ENCODE measurements at regions not wholly inside any gene's neighbourhood (a gene's known extent, or its start where the extent isn't known, plus 50 kb on each side); places are given as distances from the start of the nearest gene placed in this dataset.

DNA sequence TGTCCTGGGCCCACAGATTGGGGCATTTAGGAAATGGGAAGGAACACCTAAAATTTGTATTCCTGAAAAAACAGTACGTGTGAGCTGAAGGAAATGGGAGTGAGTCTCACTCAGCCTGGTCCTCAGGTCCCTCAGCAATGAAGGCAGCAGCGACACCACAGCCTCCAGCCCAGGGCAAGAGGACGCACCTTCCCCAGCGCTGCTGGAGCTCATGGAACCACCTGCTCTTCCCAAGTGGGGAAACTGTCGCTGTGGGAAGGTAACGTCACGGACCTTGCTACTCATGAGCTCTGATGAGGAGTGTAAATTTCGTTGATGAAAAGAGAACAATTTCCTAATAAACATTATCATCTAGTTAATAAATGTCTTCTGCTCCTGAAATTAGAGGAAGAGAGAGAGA is 323.6 kb downstream of the EIPR1 start:
- Mint-ChIP-seq H3K27ac (no peak overlapping the region), H3K9me3 (peaks cover 7% of the 10 kb centered on the region), H3K4me3 (no peak overlapping the region), H3K4me1 (ENCODE audit: unreplicated experiment) (no peaks in the 10 kb centered on the region), H3K36me3 (peaks cover 4% of the 10 kb centered on the region), H3K27me3 (peaks cover 10% of the 10 kb centered on the region)
- DNase-seq (ENCODE audit: extremely low spot score, unreplicated experiment): no peak
- TF ChIP-seq, protein P1, sequence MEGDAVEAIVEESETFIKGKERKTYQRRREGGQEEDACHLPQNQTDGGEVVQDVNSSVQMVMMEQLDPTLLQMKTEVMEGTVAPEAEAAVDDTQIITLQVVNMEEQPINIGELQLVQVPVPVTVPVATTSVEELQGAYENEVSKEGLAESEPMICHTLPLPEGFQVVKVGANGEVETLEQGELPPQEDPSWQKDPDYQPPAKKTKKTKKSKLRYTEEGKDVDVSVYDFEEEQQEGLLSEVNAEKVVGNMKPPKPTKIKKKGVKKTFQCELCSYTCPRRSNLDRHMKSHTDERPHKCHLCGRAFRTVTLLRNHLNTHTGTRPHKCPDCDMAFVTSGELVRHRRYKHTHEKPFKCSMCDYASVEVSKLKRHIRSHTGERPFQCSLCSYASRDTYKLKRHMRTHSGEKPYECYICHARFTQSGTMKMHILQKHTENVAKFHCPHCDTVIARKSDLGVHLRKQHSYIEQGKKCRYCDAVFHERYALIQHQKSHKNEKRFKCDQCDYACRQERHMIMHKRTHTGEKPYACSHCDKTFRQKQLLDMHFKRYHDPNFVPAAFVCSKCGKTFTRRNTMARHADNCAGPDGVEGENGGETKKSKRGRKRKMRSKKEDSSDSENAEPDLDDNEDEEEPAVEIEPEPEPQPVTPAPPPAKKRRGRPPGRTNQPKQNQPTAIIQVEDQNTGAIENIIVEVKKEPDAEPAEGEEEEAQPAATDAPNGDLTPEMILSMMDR (conservative IDR thresholded peaks at IDR 0.05): no peak

DNA sequence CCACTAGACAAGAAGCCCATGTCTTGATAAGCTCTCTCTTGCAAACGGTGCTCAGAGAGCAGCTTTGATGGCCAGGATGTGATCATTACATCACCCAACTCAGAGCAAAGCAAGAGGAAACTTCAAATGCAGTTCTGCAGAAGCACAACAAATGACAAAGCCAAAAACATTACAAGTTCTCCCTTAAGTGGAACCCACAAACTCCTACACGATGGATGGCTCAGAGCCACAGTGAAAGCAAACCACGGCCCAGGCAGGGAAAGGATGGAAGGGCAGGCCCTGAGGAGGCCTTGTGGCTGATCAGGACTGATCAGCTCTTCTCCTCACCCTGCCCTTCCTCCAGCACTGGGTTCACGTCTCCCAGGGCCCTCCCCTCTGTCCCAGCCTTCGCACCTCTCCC is 326.4 kb downstream of the EIPR1 start:
- no peak overlapping the region for H3K4me3 Mint-ChIP-seq
- no peaks in the 10 kb centered on the region for H3K4me1 Mint-ChIP-seq (ENCODE audit: unreplicated experiment)
- DNase-seq (ENCODE audit: extremely low spot score, unreplicated experiment): no peak
- TF ChIP-seq, protein P1 (conservative IDR thresholded peaks at IDR 0.05): no peak
- H3K9me3 Mint-ChIP-seq: no peaks in the 10 kb centered on the region
- no peak overlapping the region for H3K27ac Mint-ChIP-seq
- H3K36me3 Mint-ChIP-seq: no peaks in the 10 kb centered on the region
- H3K27me3 Mint-ChIP-seq: peaks cover 6% of the 10 kb centered on the region

DNA sequence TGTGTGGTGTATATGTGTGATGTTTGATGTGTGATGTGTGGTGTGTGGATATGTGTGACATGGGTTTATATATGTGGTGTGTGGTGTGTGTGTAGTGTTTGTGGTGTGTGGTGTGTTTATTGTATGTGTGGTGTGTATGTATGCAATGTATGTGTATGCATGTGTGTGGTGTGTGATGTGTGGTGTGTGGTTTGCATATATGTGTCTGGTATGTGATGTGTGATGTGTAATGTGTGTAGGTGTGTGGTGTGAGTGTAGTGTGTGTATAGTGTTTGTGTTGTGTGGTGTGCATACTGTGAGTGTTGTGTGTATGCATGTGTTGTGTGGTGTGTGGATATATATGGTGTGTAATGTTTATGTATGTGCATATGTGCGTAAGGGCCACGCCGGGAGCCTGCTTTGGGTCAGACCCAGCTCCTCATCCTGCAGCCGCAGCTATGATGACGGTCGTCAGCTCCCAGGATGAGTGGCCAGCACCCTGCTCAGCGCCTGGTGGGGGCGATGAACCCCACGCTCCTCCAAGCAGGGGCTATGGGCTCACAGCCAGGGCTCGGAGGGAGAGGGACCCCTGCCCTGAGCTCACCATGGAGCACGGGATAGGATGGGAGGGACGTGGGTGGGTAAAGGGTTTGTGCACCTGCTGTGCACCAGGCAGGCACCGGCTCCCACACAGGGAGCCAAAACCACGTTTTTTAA is 331.3 kb downstream of the EIPR1 start:
- TF ChIP-seq, protein P1 (conservative IDR thresholded peaks at IDR 0.05): no peak
- Mint-ChIP-seq H3K27me3 (peaks cover 5% of the 10 kb centered on the region), H3K36me3 (no peaks in the 10 kb centered on the region), H3K27ac (no peak overlapping the region), H3K4me1 (ENCODE audit: unreplicated experiment) (peaks cover 5% of the 10 kb centered on the region), H3K4me3 (no peak overlapping the region), H3K9me3 (no peaks in the 10 kb centered on the region)
- no peak for DNase-seq (ENCODE audit: extremely low spot score, unreplicated experiment)

DNA sequence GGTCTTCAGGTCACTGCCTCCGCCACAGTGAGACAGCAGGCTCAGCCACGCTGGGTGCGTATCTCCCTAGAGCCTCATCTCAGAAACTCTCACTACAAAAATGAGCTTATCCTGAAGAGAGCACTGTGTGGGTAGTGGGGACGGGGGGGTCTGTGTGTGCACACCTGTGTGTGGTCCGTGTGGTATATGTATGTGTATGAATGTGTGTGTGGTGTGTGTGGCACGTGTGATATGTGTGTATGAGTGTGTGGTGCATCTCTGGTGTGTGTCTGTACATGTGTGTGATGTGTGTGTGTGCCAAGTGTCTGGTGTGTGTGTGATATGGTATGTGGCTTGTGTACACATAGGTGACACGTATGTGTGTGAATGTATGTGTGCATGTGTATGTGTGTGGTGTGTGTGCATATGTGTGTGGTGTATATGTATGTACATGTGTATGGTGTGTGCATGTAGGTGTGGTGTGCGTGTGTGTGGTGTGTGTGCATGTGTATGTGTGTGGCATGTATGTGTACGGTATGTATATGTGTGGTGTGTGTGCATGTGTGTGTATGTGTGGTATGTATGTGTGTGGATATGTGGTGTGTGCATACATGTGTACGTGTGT is 332.2 kb downstream of the EIPR1 start:
- Mint-ChIP-seq H3K36me3 (no peaks in the 10 kb centered on the region), H3K27me3 (peaks cover 9% of the 10 kb centered on the region), H3K27ac (no peak overlapping the region), H3K4me1 (ENCODE audit: unreplicated experiment) (peaks cover 13% of the 10 kb centered on the region), H3K4me3 (no peak overlapping the region), H3K9me3 (no peaks in the 10 kb centered on the region)
- TF ChIP-seq, protein P1 (conservative IDR thresholded peaks at IDR 0.05): no peak
- no peak for DNase-seq (ENCODE audit: extremely low spot score, unreplicated experiment)

DNA sequence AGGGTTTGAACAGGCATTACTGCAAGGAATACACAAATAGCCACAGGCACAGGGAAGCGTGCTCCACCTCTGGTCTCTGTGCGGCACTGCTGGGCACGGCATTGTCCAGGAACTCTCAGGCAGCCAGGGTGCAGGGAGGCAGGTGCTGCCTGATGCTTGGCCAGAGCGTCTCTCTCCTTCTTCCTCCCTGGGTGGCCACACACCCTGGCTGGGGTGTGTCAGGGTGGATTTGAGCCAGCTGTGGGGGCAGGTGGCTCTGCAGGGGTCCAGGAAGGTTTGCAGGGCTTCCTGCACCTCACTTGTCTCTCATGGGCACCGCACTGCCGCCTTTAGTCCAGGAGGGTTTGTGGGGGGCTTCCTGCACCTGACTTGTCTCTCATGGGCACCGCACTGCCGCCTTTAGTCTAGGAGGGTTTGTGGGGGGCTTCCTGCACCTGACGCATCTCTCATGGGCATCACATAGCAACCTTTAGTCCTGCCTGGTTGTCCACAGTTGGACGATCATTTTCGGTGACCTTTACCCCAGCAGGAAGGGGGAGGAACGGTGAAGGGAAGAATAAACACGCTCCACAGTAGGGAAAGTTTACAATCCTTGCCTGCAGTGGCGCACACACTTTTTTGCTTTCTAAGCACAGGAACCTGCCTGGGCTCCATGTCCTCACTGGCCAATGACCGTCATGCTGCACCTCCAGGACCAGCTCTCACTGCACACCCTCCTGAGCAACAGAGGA is 332.9 kb downstream of the EIPR1 start:
- peak; percentile 31 for DNase-seq (ENCODE audit: extremely low spot score, unreplicated experiment)
- Mint-ChIP-seq H3K36me3 (no peaks in the 10 kb centered on the region), H3K4me3 (no peak overlapping the region), H3K4me1 (ENCODE audit: unreplicated experiment) (peaks cover 20% of the 10 kb centered on the region), H3K9me3 (no peaks in the 10 kb centered on the region), H3K27me3 (peaks cover 13% of the 10 kb centered on the region), H3K27ac (no peak overlapping the region)
- TF ChIP-seq, protein P1 (conservative IDR thresholded peaks at IDR 0.05): no peak
